Lower leg skin (tissue), 4 donors: ENCODE measurements at regions not wholly inside any gene's neighbourhood (a gene's known extent, or its start where the extent isn't known, plus 50 kb on each side); places are given as distances from the start of the nearest gene placed in this dataset.

ENCODE experiments used
- DNase-seq, 2 donors: peaks; one replicate each; pipeline ENCODE4 v3.0.0-alpha.2; 2019; ENCODE audit warnings: low spot score in 2 of 2
- H3K4me3 ChIP-seq: fragments of 200-600 bp; sonication (generic); 2 replicates; pipeline ENCODE4 v1.5.1; 2017; ENCODE audit warnings: mild to moderate bottlenecking, low read depth; ENCODE audit not compliant: poor library complexity, severe bottlenecking
- CTCF ChIP-seq, 3 donors: fragments of 450-650 bp; IDR thresholded peaks; one replicate each; pipeline ENCODE4 v1.5.1; 2016; ENCODE audit warnings: antibody characterized with exemption in 3 of 3, mild to moderate bottlenecking in 3 of 3, moderate library complexity in 2 of 3
- POLR2A ChIP-seq, 2 donors: fragments of 450-650 bp; IDR thresholded peaks; one replicate each; pipeline ENCODE4 v1.6.1; 2016 to 2017; ENCODE audit warnings: antibody characterized with exemption in 2 of 2, mild to moderate bottlenecking in 1 of 2, moderate library complexity in 1 of 2
- WGBS, 2 donors: methylation state at CpG; one replicate each; pipeline ENCODE4 v1.1.5; 2018; 5-methylcytosine and 5-hydroxymethylcytosine counted together
- intact Hi-C: fragments of 100-400 bp; cut with DNase I; formaldehyde crosslinking; loops from one replicate; pipeline ENCODE4 v1.15.0; 2023; ENCODE audit warnings: low total_unique reads

DNA sequence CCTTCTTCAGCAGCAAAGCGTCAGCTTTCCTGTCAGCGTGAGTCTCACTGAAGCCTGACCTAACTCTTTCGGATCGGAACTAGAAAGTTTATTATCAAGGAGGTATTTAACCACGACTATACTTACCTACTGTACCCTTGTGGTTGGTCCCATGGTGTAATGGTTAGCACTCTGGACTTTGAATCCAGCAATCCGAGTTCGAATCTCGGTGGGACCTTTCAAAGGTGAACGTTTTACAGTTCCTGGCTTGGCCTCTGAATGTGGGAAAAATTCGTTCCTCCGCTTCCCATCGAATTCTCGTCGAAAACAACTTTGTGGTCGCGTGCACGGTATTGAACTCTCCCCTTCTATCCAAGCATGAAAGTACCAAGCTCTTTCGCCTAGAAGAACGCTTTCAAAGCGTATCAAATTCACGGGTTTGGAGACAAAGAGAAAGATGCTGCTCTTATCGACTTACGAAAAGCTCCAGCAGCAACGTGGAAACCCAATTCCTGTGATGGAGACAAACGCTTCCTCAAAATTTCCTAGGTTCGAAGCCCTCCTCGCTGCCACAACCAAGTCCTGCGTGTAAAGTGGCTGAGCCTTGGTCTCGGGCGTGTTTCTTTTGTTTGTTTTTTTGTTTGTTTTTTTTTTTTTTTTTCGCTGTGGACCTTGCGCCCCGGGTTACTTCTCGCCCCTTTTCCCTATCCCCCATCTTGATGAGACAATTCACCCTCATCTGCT, 63.7 kb downstream of the GPX5 start:
- no peak for DNase-seq
- no peak overlapping the region for H3K4me3 ChIP-seq
- TF ChIP-seq CTCF (IDR thresholded peaks at IDR 0.05) (peak in 1 of 3 donors; percentile 18), POLR2A (IDR thresholded peaks at IDR 0.05) (no peak)
- intact Hi-C loops, result no loop called here
- 3 to 5% methylated on average over 34 of the region's 34 CpGs for WGBS, 2 donors

DNA sequence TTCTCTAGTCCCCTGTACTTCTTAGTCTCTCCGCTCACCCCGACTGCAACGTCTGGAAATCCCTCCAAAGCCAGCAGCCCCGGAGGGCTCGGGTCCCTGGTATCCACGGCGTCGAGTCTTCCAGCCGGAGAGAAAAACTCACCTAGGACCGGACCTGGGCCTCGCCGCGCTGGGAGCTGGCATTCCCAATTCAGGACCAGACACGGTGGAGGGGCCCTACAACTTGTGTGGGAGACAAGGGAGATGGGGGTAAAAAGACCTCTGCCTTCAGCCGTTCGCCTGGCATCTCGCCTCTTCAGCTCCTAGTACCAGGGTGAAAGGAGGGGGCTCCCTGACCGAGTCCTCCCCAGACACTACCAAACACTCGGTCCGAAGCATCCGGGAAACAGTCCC, 64.3 kb downstream of the GPX5 start:
- 20 to 22% methylated on average over 21 of the region's 21 CpGs for WGBS, 2 donors
- DNase-seq, result no peak
- TF ChIP-seq CTCF (IDR thresholded peaks at IDR 0.05) (no peak), POLR2A (IDR thresholded peaks at IDR 0.05) (no peak)
- intact Hi-C loops, result no loop called here
- H3K4me3 ChIP-seq, result no peak overlapping the region

GRCh38 chr6:28597217-28597835, 71.6 kb downstream of the GPX5 start:
- H3K4me3 ChIP-seq, result no peak overlapping the region
- no peak for DNase-seq
- TF ChIP-seq POLR2A (IDR thresholded peaks at IDR 0.05) (no peak), CTCF (IDR thresholded peaks at IDR 0.05) (no peak)
- intact Hi-C loops, result no loop called here
- WGBS, 2 donors, result 7 to 11% methylated on average over 18 of the region's 18 CpGs

GRCh38 chr6:28597924-28598722, 72.4 kb downstream of the GPX5 start:
- H3K4me3 ChIP-seq, result no peak overlapping the region
- TF ChIP-seq POLR2A (IDR thresholded peaks at IDR 0.05) (no peak), CTCF (IDR thresholded peaks at IDR 0.05) (no peak)
- no peak for DNase-seq
- intact Hi-C loops, result no loop called here
- WGBS, 2 donors, result 38 to 44% methylated on average over 13 of the region's 13 CpGs

GRCh38 chr6:28598757-28599686, 73.3 kb downstream of the GPX5 start:
- no peak for DNase-seq

More at GRCh38 chr6:28598757-28599686, 73.3 kb downstream of the GPX5 start:
- WGBS, 2 donors, result 84 to 85% methylated on average over 6 of the region's 6 CpGs
- H3K4me3 ChIP-seq, result no peak overlapping the region
- intact Hi-C loops, result no loop called here
- TF ChIP-seq POLR2A (IDR thresholded peaks at IDR 0.05) (no peak), CTCF (IDR thresholded peaks at IDR 0.05) (no peak)
